GM12874 (cell line): ENCODE measurements at regions not wholly inside any gene's neighbourhood (a gene's known extent, or its start where the extent isn't known, plus 50 kb on each side); places are given as distances from the start of the nearest gene placed in this dataset.
A peak's percentile ranks its signal among the peaks of the same experiment; 100 is the strongest.

Source experiments
- TF ChIP-seq, protein P1 (sequence below): IDR thresholded peaks from 2 replicates; pipeline ENCODE4 v1.5.1; 2011; ENCODE audit warnings: low read depth, mild to moderate bottlenecking, control low read depth, low read length, moderate library complexity; ENCODE audit not compliant: insufficient read depth

DNA sequence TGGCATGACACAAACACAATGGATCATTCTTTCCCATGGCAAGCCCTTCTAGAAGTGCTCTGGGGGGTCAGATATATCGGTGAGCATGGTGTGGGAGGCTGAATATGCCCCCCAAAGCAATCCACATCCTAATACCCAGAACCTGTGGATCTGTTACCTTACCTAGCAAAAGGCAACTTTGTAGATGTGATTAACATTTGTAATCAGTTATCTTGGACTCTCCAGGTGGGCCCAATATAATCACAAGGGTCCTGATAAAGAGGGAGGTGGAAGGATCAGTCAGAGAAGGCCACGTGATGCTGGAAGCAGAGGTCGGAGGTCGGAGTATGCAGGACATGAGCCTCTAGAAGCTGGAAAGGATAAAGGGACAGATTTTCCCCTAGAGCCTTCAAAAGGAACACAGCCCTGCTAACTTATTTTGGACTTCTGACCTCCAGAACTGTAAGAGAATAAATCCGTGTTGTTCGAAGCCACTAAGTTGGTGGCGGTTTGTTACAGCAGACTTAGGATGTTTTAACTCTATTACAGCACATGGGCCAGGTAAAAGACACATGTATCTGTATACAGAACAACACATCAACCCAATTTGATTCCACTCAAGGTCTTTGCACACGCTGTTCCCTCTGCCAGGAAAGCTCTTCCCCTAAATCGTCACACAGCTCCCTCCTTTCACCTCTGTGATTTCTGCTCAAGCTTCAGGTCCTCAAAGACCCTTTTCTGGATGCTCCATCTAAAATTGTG, 115.3 kb downstream of the NOG start:
- TF ChIP-seq, protein P1, sequence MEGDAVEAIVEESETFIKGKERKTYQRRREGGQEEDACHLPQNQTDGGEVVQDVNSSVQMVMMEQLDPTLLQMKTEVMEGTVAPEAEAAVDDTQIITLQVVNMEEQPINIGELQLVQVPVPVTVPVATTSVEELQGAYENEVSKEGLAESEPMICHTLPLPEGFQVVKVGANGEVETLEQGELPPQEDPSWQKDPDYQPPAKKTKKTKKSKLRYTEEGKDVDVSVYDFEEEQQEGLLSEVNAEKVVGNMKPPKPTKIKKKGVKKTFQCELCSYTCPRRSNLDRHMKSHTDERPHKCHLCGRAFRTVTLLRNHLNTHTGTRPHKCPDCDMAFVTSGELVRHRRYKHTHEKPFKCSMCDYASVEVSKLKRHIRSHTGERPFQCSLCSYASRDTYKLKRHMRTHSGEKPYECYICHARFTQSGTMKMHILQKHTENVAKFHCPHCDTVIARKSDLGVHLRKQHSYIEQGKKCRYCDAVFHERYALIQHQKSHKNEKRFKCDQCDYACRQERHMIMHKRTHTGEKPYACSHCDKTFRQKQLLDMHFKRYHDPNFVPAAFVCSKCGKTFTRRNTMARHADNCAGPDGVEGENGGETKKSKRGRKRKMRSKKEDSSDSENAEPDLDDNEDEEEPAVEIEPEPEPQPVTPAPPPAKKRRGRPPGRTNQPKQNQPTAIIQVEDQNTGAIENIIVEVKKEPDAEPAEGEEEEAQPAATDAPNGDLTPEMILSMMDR: no peak

DNA sequence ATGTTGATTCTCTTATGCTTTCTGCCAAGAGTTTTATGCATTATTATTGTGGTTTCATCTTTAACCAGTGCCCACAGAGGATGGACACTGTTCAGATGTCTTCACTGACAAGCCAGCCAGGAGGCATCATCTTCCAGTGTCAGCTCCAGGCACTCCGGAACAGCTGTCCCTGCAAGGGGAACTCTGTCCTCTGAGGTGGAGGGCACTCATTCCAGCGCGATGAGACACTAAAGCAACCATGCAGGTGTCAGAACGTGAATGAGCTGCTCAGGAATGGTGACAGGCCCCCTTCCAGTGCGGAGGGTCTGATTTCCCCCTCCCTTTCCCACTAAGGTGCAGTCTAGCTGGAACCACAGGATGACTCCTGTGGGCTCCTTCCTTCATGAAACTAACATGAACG, 117.5 kb downstream of the NOG start:
- TF ChIP-seq, protein P1: no peak

DNA sequence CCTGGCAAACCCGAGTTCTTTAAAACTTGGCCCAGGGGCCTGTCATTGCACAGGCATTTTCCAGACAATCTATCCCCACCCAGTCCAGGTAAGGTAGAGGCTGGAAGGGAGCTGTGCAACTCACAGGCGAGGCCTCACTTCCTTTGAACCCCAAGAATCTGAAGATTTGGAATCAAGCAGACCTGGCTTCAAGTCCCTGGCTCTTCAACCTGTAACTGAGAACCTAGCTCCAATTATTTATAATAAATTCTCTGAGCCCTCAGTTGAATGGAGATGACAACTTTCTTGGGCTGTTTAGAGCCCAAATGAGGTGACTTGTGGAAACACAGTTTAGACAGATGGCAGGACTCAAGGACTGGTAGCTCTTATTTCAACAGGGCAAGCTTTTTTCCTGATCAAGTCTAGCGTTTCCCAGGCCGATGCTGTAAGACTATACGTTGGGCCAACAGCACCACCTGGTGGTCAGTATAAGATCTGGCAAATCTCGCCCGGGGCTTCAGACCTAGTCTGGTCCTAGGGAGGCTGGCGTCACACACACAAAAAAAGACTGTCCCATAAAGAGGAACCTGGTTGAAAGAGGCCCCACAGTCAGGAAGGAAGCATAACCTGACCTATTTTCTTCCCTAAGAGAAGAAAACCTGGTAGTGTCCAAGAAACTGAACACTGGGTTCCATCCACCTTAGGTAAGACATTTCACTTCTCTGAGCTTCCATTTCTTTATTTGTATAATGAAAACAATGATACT, 117.9 kb downstream of the C17orf67 start:
- TF ChIP-seq, protein P1: peak; percentile 80

DNA sequence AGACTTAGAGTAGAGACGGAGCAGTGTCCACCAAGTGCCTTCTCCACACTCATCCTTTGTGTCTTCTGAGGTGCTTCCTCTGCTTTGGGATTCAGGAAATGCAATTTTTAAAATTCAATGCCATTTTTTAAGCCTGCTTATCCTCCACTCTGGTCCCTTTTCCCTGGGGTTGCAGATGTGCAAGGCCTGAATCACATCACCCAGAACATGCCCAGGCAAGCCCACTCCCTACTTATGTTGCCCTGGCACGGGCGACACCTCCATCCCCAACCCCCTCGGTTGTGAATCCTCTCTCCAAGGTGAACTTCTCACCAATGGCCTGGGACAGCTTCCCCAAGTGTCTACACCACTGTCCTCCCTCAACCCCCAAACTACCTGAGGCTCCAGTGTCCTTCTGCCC, 116.2 kb downstream of the C17orf67 start:
- TF ChIP-seq, protein P1: no peak

DNA sequence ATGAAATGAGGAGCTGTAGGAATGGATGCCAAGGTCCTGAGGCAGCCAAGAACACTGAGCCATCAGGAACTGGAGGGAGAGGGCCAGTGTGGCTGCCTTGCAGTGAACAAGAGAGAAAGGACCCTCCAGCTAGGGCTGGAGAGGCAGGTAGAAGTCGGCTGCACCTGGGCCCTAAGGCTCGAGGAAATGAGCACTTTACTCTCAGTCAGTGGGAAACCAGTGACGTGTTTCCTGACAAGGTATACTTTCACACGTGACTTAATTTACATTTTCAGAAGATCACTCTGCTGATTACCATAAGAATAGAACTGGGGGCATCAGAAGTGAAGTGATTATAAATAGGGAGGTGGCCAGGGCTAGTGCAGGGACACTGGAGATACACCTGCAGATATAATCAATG, 115.2 kb downstream of the C17orf67 start:
- TF ChIP-seq, protein P1: no peak

DNA sequence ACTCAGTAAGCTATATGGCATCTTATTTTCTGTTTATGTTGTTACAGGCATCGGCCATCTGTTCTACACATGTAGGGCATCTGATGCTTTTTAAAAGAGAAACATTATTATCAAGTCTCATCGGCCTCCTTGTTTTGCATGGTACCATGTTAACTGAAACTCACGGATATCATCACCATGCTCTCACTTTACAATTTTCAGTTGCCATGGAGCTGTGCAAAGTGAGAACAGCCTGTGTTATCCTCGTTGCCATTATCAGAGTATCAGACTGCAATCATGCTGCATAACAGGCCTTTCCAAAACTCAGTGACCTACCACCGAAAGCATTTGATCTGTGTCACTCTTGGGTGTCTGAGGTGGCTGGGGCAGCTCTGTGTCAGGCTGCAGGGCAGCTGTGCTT, 110.3 kb downstream of the C17orf67 start:
- TF ChIP-seq, protein P1: no peak

DNA sequence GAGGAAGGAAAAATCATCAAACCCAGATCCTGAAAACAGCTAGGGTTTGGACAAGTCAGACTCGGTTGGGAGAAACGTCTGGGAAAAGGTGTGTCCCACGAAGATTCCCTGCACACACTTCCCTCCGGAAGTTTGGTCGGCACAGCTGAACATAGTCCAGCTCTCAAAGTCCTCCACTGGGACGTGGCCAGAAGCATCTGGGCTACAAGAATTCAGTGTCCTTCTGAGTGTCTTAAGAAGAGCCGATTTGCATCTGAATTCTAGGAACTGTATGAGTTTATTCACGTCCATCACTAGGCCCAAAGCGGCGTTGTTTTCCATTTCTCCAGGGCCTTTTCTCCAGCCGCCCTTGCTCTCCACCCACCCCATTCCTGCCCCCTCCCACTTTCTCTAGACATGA, 109.1 kb downstream of the C17orf67 start:
- TF ChIP-seq, protein P1: no peak
